ENCODE measurements at regions not wholly inside any gene's neighbourhood (a gene's known extent, or its start where the extent isn't known, plus 50 kb on each side); places are given as distances from the start of the nearest gene placed in this dataset.
"Not testable (repeated sequence)": the region's sequence is repeated elsewhere in the genome, so short reads cannot be mapped to it uniquely, and the experiment has no call there.

DNA sequence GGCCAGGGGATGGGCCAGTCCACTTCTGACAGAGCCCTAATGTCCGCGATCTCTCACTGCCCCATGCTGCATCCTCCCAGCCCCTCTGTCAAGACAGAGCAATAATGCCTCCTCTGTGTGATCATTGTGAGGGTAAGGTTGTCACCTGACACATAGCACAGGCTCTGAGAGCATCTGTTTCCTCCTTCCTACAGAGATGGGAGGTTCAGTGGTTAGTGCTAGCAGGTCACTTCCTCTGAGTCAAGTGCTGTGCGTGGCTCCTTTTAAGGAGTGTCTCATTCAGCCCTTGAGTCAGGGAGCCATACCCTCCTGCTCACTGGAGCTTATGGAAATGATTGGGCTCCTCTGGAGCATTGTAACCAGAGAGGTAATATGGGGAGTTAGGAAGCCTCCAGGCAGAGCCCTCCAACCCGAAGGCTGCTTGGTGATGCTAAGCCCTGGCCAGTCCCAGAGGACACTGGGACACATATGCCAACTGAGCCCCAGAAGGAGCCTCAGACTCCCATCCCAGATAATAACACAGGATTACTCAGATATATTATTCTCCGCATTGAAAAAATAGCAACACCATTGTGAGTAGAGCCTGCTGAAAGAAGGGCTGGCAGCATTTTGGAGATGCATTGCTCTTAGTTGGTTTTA lies 189.0 kb downstream of the GALNT1 start:
- no peak for DNase-seq (ENCODE audit: low spot score)

- no peak for DNase-seq (ENCODE audit: low spot score)
These were observed 189.6 kb downstream of the GALNT1 start for GRCh38 chr18:35771172-35771571.

GRCh38 chr18:35775887-35776286 lies 194.3 kb downstream of the GALNT1 start:
- DNase-seq (ENCODE audit: low spot score) = no peak

GRCh38 chr18:35776473-35776872 lies 194.9 kb downstream of the GALNT1 start:
- DNase-seq (ENCODE audit: low spot score) = no peak

GRCh38 chr18:35777039-35777438 lies 195.4 kb upstream of the RMP24 start:
- no peak for DNase-seq (ENCODE audit: low spot score)

DNA sequence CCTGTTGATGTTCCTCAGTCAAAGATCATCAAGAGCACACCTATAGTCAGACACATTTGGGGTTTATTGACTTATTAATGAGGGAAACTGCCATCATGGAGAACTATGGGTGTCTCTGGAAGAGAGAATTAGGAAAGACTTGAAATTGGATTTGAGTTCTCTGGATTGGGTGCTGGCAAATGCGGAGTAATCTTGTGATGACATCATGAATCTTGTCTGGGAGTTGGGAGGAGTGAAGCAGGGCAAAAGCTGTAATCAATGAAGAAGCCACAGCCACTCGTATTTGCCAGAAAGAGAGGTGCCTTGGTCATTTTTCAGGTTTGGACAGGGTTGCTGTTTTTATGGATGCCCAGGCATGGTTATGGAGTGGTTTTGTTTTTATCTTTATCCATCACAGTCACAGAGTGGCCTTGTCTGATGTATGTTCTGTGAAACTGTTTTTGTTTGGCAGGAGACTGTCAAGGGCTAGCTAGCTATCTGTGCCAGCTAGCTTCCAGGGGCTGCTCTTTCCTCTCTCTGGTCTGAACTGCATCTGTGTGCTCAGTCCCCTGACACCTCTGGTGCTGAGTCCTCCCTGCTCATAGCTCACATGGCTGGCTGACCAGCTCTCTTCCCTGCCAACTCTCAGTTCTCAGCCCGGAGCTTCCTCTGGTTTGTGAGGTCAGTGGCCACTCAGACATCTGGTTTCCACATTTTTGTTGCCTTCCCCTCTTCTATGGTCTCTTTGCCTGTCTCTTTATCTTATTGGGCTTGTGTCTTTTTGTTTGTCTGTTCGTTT lies 193.4 kb upstream of the RMP24 start:
- DNase-seq (ENCODE audit: low spot score) = no peak

- no peak for DNase-seq (ENCODE audit: low spot score)
These were observed 191.5 kb upstream of the RMP24 start for GRCh38 chr18:35780937-35781336.

DNA sequence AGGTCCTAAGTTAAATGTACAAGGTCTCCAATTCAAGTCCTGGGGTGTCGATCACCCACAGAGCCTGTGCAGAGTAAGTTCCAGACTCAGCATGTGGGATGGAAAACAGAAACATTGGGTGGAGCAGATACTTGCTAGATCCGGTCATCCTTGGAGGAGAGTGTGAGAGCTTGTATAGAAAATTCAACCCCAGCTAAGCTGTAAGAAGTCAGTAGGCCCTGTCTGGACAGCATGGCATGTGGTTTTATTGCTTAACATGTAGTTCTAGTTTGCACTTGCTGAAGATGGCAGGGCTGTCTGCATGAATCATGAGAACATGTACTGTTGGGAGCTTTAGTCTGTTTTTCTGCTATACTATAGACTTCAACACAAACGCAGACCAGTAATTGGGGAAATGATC lies 189.6 kb upstream of the RMP24 start:
- DNase-seq (ENCODE audit: low spot score) = no peak

GRCh38 chr18:35786365-35787042 lies 186.0 kb upstream of the RMP24 start:
- no peak for DNase-seq (ENCODE audit: low spot score)

DNA sequence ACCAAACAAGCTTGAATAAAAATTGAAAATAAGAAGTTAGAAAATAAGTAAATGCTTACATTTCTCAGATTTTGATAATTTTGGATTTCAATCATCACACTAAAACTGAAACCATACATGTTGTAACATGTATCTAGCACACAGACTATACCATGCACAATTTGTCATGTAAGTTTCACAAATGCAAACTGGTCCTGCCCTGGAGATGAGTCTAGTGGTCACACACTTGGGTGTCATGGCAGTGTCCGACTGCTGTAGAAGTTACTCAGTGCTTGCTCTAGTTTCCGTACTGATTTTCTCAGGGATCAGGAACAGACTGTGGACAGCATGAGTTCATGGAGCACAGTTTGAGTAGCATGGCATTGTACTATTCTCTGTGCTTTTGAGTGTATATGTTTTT lies 182.9 kb upstream of the RMP24 start:
- DNase-seq (ENCODE audit: low spot score) = no peak

GRCh38 chr18:35797948-35798347 lies 174.5 kb upstream of the RMP24 start:
- DNase-seq (ENCODE audit: low spot score) = no peak

- no peak for DNase-seq (ENCODE audit: low spot score)
These were observed 168.9 kb upstream of the RMP24 start for GRCh38 chr18:35803551-35803950.

GRCh38 chr18:35804377-35804776 lies 168.1 kb upstream of the RMP24 start:
- peak; percentile 23 for DNase-seq (ENCODE audit: low spot score)

DNA sequence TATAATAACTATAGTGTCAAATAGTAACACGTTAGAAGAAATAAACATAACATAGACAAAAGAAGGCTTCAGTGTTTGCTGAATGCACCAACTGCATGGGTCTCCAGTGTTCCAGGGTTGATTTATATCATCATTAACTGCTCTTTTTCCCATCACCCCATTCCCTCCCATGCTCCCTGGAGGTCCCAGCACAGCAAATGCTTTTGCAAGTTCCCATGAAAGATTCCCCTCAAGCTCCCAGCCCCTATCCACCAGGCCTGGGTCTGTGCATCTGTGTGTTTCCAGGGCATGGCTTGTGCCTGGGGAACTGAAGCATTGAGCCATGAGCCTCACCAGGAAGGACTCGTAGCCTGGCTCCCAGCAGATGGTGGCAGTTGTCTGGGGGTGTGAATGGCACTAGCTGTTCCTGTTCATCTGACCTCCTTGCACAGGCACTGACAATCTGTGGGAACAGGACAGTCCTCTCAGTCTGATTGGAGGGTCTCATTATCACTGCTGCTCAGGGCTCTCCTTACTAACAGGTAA lies 164.6 kb upstream of the RMP24 start:
- DNase-seq (ENCODE audit: low spot score) = no peak

DNA sequence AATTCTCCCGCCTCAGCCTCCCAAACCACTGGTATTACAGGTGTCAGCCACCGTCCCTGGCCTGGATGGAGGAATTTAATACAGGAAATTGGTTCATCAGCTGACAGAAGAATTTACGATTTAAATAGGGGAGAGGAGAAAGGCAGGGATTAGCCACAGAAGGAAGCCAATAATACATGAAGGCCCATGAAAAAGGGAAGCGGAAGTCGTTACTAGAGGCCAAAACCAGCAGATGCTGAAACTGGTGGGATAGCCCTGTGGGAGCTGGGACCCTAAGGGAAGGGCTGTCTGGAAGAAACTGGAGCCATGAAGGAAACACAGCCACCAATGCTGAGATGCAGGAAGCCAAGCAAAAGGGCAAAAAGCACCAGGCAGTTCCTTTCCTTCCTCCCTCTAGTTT lies 163.7 kb upstream of the RMP24 start:
- no peak for DNase-seq (ENCODE audit: low spot score)

GRCh38 chr18:35810520-35810919 lies 162.0 kb upstream of the RMP24 start:
- no peak for DNase-seq (ENCODE audit: low spot score)

- no peak for DNase-seq (ENCODE audit: low spot score)
These were observed 160.6 kb upstream of the RMP24 start for GRCh38 chr18:35811896-35812295.

- DNase-seq (ENCODE audit: low spot score) = not testable (repeated sequence)
These were observed 157.5 kb upstream of the RMP24 start for GRCh38 chr18:35815011-35815410.

DNA sequence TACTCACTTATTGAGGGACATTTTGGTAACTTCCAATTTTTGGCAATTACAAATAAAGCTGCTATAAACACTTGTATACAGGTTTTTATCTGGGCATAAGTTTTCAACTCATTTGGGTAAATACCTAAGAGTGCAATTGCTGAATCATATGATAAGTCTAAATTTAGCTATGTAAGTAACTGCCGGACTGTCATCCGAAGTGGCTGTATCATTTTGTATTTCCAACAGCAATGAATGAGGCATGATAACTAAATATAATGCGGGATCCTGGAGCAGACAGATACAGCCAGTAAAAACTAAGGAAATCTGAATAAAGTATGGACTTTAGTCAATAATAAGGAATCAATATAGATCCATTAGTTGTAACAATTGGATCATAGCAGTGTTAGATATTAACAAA lies 156.5 kb upstream of the RMP24 start:
- DNase-seq (ENCODE audit: low spot score) = no peak

DNA sequence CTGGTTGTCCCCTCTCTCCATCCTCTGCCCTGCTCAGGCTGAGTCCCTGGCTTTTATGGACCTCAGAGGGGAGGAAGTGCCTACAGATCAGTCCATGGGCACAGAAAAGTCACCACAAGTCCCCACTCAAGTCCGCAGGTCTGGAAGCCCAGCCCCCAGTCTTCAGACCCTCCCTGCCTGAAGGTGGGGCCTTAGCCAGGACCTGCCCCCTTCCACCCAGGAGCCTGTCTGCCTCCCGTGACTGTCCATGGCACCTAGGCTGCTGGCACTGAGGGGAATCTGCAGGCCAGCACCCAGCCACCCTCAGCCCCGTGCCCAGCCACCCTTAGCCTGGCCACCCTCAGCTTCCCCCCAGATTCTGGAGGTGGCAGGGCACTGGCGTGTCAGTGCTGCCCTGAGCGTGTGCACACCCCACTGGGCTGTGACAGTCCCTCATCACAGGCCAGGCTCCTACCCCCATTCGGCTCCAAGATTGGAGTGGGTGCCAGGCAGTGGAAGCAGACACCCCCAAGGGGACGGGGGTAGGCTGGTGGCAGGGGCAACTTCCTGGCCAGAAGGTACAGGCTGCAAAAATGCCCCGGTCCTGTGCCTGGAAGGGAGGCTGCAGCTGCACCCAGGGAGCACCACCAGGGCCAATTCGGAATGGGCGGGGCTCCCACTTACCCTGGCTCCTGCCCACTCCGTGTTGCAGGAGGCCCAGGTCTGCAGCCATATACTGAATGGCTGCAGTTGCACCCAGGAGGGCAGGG lies 154.7 kb upstream of the RMP24 start:
- DNase-seq (ENCODE audit: low spot score) = no peak

DNA sequence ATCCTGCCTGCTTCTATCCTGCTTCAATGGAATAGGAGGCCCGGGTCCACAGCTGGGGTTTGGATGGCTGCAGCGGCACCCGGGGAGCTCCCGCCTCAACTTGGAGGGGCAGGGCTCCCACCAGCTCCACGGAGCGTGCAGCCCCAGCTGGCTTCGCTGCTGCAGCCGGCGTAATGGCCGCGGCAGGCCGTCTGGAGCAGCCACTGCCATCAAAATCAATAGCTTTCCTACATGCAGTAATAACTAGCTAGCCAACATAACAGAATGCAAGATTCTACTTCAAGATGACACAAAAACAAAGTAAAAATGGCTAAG lies 154.2 kb upstream of the RMP24 start:
- DNase-seq (ENCODE audit: low spot score) = no peak

- no peak for DNase-seq (ENCODE audit: low spot score)
These were observed 150.1 kb upstream of the RMP24 start for GRCh38 chr18:35822413-35822812.
